ENCODE measurements at regions not wholly inside any gene's neighbourhood (a gene's known extent, or its start where the extent isn't known, plus 50 kb on each side); places are given as distances from the start of the nearest gene placed in this dataset.

GRCh38 chr11:36824349-36824748, 226.3 kb upstream of the RAG2 start:
- DNase-seq: no peak

- DNase-seq: no peak
Observed at GRCh38 chr11:36822829-36823228, 224.8 kb upstream of the RAG2 start.

- peak in 1 of 56 donors; percentile 1 for DNase-seq
Observed at GRCh38 chr11:36818410-36818809, 220.4 kb upstream of the RAG2 start.

DNA sequence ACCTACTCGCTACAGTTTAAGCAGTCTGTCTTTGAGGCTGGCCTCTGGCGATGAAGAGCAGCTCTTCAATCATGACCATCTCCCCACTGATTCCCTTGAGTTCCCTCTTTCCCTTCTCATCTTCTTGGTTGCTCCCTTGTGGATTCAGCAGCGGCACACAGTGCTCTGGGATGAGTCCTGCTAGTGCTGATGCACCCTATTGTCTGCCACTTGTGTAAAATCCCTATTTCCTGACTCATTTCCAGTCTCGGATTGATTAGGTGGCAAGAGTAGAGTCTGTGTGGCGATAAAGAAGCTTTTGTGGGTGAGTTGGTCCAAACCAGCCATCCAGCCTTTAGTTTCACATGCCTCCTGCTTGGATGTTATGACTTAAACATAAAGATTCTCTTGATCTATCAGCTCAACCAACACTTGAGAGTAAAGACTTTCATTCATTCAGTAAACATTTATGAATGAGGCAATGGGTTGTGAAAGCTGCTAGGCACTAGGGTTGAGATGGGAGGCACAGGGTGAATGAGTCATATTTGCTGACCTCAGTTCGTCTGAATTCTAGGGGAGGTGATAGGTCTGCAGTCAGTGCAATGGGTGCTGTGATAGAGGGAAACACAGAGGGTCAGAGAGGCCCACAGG, 219.4 kb upstream of the RAG2 start:
- DNase-seq: no peak

DNA sequence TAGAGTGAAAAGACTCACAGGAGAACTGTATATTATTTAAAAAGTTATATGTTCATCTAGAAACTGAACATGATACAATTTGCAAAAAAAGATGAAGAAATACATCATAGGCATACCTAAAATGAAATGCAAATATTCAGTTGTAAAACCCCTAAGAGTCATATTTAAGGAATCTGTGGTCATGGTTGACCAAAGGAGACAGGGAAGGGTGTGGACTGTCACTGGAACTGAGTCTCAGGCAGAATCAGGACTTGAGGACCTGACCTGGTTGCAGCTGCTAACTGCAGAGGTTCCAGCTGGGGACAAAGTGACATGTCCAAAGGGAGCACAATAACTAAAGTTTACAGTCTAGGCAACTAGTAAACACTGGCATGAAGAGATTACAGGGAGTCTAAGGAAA, 211.3 kb upstream of the RAG2 start:
- no peak for DNase-seq

DNA sequence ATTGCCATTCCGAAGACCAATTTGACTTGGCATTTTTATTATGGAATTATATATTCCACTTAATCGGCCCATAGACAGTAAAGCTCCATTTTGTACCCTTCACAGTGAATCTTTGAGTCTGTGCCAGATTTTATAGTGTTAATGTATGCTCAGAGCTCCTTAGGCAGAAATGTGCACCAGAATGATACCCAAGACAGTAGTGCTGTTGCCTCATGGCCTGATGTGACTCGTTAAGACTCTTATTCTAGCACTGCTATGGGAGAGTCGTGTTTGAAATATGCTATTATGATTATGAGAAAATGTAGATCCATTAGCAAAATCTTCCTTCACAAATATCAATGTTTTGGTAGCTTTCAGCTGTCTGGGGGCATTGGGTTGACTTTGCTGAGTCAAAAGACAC, 209.8 kb upstream of the RAG2 start:
- DNase-seq: no peak

DNA sequence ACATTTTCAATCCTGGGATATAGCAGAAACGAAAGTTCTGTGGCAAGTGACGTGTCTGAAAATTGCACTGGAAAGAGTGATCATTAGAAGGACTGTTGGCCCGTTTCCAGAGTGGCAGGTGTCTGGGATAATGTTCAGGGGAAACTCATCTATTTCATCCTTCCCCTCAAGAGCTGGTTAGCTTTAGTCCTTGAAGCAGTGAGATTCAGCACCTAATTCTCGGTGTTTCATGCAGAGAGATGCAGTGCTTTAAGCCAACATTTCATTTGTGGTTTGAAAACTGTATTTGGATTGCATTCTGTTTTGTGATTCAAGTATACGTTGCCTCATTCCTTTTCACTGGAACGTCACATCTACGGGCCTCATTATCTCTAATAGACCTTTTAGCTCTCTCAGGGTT, 205.0 kb upstream of the RAG2 start:
- DNase-seq: no peak

DNA sequence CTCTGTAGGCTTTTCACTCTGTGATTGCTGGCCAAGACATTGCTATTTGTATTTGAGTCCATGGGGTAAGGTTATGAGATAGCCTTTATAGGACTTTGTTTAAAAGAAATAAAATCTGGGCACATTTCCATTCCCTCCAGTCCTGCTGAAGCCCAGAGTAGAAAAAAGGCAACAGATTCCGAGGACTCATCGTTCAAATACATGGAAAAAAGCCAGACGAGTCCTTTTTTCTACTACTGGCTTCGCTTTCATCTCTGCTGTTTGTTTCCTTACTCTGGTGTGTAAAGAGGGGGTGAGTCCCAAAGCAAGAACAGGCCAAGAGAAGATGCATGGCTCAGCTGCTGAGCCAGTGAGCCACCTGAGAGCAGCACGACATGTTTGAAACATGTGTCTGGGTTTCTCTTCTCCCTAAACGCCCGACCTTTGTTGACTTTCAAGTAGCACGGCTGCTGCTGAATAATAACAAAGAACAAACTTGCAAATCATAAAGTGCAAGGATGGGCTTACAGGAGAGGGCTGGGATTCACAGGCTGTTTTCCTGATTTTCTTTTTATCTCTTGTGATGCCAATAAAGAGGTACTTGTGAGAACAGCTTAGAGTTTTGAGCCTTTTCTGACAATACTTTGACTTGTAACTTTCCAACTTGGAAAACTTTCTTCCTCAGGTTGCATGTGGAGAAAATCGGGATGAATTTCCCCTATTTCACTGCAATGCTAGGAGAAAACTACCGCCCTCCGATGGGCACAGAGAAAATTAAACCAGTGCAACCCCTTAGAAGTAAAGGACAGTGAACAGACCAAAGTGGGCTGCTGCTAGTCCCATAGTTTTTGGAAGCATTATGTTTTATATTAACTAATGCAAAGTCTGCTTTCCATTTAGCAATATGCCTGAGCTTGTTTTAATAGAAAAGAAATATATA, 195.2 kb upstream of the RAG2 start:
- DNase-seq: no peak

DNA sequence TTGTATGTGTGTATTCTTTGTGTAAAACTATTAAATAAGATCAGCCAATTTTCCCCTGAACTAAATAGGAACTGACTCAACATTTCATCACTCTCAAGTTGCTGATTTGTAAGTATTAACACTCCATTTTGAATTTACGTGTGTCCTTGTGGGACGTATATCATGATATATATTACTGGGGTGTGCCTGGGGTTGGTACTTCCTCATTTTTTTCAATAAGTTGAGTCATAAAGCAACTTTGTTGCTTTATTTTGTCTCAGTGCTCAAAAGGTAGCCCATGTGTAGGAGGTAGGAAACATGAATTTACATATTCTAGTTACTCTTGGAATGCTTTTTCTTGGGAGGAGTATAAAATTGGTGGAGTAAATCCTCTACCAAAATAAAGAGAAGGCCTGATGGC, 193.9 kb upstream of the RAG2 start:
- DNase-seq: no peak

GRCh38 chr11:36790526-36790925, 192.5 kb upstream of the RAG2 start:
- no peak for DNase-seq

DNA sequence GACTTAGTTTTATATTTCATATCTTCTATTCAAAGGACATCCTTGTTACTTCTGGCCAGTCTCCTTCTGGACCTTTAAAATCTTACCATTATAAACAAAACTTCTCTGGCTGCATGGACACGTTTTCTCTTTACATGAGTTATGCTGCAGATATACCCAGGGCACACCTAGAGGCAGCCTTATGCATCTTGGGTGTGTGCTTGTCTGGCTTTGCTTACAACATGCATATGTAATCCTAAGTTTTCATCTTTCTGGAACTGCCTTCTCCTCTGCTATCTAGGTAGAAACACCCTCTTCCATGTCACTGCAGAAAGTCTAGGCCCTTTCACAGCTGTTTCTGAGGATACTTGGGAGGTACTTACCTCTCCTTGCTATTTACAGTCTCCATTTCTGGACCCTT, 185.8 kb upstream of the RAG2 start:
- DNase-seq: no peak

GRCh38 chr11:36779791-36780190, 181.8 kb upstream of the RAG2 start:
- no peak for DNase-seq

- no peak for DNase-seq
Observed at GRCh38 chr11:36777311-36777710, 179.3 kb upstream of the RAG2 start.

DNA sequence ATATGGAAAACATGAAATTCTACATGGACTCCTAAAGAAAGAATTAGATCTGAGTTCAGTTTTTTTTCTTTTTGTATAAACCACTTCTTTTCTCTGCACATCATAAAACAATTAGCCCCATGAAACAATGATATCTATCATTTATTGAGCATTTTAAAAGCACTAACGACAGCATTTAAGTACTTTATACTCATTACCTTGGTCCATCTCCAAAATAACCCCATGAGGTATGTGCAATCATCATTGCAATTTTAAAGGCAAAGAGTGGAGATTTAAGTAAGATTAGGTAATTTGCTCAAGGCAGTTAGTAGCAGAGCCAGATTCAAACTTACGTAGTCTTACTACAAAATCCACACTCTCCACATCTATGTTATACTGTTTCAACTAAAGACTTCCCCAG, 177.7 kb upstream of the RAG2 start:
- DNase-seq: no peak

GRCh38 chr11:36775130-36775529, 177.1 kb upstream of the RAG2 start:
- DNase-seq: no peak

DNA sequence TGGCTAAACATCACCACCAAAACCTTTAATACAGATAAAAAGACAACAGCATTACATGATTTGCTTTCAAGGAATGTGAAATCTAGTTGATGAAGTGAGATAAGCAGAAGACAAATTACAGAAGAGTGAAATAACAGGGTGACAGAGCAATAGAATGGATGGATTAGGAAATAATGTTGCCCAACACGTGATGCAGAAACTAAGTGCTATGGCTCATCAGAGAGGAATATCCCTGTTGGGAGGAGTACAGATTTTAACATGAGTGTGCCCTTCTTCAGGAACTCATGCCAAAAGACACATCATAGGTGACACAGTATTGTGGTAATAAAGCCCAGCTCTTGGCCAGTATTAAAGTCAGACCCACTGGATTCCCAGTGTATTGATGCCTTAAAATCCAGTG, 176.6 kb upstream of the RAG2 start:
- DNase-seq: no peak

GRCh38 chr11:36763187-36763586, 165.2 kb upstream of the RAG2 start:
- DNase-seq: no peak

- no peak for DNase-seq
Observed at GRCh38 chr11:36757075-36757474, 159.0 kb upstream of the RAG2 start.

GRCh38 chr11:36753960-36754359, 155.9 kb upstream of the RAG2 start:
- no peak for DNase-seq

DNA sequence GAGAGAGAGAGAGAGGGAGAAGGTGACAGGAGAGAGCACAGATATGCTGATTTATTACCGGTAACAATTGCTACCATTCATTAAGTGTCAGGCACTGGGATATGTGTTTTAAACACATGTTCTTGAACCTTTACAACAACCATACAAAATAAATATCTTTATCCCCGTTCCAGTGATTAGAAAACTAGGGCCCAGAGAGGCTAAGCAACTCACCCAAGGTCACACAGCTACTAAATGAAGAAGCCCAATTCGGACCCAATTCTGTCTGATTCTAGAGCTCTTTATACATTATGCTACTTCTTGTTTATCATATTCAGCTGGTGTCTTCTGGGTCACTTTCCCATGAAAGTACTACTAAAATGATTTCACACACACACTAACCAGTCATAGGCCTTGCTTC, 154.0 kb upstream of the RAG2 start:
- DNase-seq: no peak

- no peak for DNase-seq
Observed at GRCh38 chr11:36751335-36751781, 153.3 kb upstream of the RAG2 start.

DNA sequence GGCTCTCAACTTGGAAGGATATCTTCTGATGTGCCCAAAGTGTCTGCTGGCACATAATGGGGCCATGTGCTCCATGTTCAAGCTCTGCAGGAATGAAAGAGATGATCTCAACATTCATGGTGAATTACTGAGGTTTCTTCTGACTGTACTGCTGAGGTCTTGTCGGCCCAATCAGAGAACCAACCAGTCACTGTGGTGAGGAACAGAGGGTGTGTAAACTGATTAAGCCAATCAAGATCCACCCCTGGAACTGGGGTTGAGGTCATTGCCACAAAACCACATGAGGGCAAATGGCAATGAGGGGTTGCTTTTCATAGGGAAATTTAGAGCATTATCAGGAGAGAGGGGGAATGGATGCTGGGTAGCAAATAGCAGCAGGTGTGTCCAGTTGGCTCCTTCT, 152.3 kb upstream of the RAG2 start:
- no peak for DNase-seq

DNA sequence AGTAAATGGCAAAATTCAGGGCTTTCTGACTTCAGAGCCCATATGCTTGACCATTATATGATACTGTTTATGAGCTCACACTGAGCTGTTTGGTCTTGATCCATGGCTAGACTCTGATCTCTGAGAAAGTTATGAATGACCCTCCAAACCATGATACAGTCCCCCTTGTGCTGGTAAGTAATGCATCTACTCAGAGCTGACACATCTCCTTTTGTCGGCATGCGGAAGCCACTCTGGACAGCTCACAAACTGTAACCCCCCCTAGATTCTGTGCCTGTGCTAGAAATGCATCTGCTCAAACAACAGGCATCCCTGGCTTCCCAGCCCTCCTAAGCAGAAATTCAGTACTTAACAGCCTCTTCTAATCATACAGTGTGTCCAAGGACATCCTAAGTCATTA, 150.8 kb upstream of the RAG2 start:
- no peak for DNase-seq

Data from amygdala (tissue), 56 donors.